SK-N-MC (cell line): ENCODE measurements at regions not wholly inside any gene's neighbourhood (a gene's known extent, or its start where the extent isn't known, plus 50 kb on each side); places are given as distances from the start of the nearest gene placed in this dataset.

Experiments used
- EZH2 ChIP-seq: fragments of 200-600 bp; sonication (generic); IDR thresholded peaks from one replicate; pipeline ENCODE4 v1.6.1; 2017; ENCODE audit warnings: antibody characterized with exemption
- POLR2AphosphoS5 ChIP-seq: IDR thresholded peaks from 2 replicates; pipeline ENCODE4 v1.6.1; 2012; ENCODE audit warnings: mild to moderate bottlenecking, low read depth, low read length, borderline replicate concordance

- TF ChIP-seq EZH2, result no peak
- no peak for TF ChIP-seq POLR2AphosphoS5
Observed at GRCh38 chr5:11977904-11978303, 73.7 kb upstream of the CTNND2 start.
